ENCODE measurements at regions not wholly inside any gene's neighbourhood (a gene's known extent, or its start where the extent isn't known, plus 50 kb on each side); places are given as distances from the start of the nearest gene placed in this dataset.

DNA sequence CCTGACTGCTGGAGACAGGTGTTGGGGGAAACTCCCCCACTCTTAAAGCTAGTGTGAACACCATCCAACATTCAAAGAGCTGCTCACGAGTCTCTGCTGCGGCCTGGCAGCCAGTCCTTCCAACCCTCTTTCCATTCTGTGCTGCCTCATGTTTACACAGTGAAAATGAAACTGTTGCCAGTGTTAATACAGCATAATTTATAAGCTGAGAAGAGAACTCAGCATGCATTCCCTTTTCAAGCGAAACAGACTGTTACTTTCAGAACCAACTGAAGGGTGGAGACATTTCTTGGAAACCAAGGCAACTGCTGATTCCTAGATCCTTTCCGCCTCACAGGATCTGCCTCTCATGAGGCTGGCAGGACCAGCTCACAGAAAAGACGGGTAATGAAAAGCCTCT lies 533.8 kb upstream of the ID4 start:
- no peaks in the 10 kb centered on the region for H4K20me1 ChIP-seq (ENCODE audit: insufficient read depth)
- H2AFZ ChIP-seq, result no peak overlapping the region
- H3K36me3 ChIP-seq (ENCODE audit: low read depth), result no peaks in the 10 kb centered on the region

GRCh38 chr6:19309661-19310060 lies 527.5 kb upstream of the ID4 start:
- Histone ChIP-seq H3K9me3 (ENCODE audit: insufficient read depth, low read depth) (no peaks in the 10 kb centered on the region; the same call in 1 of the 2 replicates), H3K27me3 (ENCODE audit: insufficient read depth, low read depth) (no peaks in the 10 kb centered on the region)

More for the DNA sequence above, 533.8 kb upstream of the ID4 start:
- DNase-seq, result no peak
- CTCF ChIA-PET, result no interaction called here
- Histone ChIP-seq H3K9me2 (ENCODE audit: insufficient read depth) (no peaks in the 10 kb centered on the region), H3K27me3 (ENCODE audit: insufficient read depth, low read depth) (no peaks in the 10 kb centered on the region), H3K4me1 (replicated peaks; ENCODE audit: insufficient read depth) (peaks cover 23% of the 10 kb centered on the region), H3K9me3 (ENCODE audit: insufficient read depth, low read depth) (no peaks in the 10 kb centered on the region; the same call in 1 of the 2 replicates), H3F3A (ENCODE audit: insufficient read depth, low read depth) (peaks cover 12% of the 10 kb centered on the region), H3K79me2 (ENCODE audit: low read depth) (no peaks in the 10 kb centered on the region), H3K27ac (no peak overlapping the region), H3K4me3 (no peak overlapping the region), H3K4me2 (no peak overlapping the region)
- TF ChIP-seq CTCF (conservative IDR thresholded peaks at IDR 0.05), result no peak
- no peak for TF ChIP-seq EZH2 (IDR thresholded peaks at IDR 0.05; ENCODE audit: low read depth)
- BruUV-seq (replicated peaks), result no TSS peak
- POLR2A ChIA-PET (ENCODE audit: unreplicated experiment), result no interaction called here
- intact Hi-C loops (cut with micrococcal nuclease; ENCODE audit: unreplicated experiment), result no loop called here

GRCh38 chr6:19311786-19312185 lies 525.4 kb upstream of the ID4 start:
- TF ChIP-seq EZH2 (IDR thresholded peaks at IDR 0.05; ENCODE audit: low read depth), result no peak
- no peak overlapping the region for H3K4me2 ChIP-seq
- no peaks in the 10 kb centered on the region for H4K20me1 ChIP-seq (ENCODE audit: insufficient read depth)
- H3K27me3 ChIP-seq (ENCODE audit: insufficient read depth, low read depth), result no peaks in the 10 kb centered on the region
- no peak overlapping the region for H2AFZ ChIP-seq
- ChIA-PET POLR2A (ENCODE audit: unreplicated experiment) (interaction anchor here (0.6 kb wide), 1 partner anchor 12 kb away, joined by 3 read pairs; no protein-coding TSS in a partner anchor), CTCF (no interaction called here)
- H3K9me3 ChIP-seq (ENCODE audit: insufficient read depth, low read depth), result no peaks in the 10 kb centered on the region
- H3K9me2 ChIP-seq (ENCODE audit: insufficient read depth), result no peaks in the 10 kb centered on the region
- H3F3A ChIP-seq (ENCODE audit: insufficient read depth, low read depth), result no peaks in the 10 kb centered on the region
- no peak overlapping the region for H3K27ac ChIP-seq
- intact Hi-C loops (cut with micrococcal nuclease; ENCODE audit: unreplicated experiment), result no loop called here
- no TSS peak for BruUV-seq (replicated peaks)
- no peaks in the 10 kb centered on the region for H3K4me1 ChIP-seq (replicated peaks; ENCODE audit: insufficient read depth)
- H3K36me3 ChIP-seq (ENCODE audit: low read depth), result no peaks in the 10 kb centered on the region
- H3K4me3 ChIP-seq, result no peak overlapping the region
- H3K79me2 ChIP-seq (ENCODE audit: low read depth), result no peaks in the 10 kb centered on the region
- DNase-seq, result no peak

More at GRCh38 chr6:19309661-19310060, 527.5 kb upstream of the ID4 start:
- no peaks in the 10 kb centered on the region for H3K4me1 ChIP-seq (replicated peaks; ENCODE audit: insufficient read depth)
- no peaks in the 10 kb centered on the region for H3K9me2 ChIP-seq (ENCODE audit: insufficient read depth)
- H3K4me2 ChIP-seq, result no peak overlapping the region
- DNase-seq, result no peak
- H4K20me1 ChIP-seq (ENCODE audit: insufficient read depth), result no peaks in the 10 kb centered on the region
- CTCF ChIA-PET, result no interaction called here
- no peak overlapping the region for H3K27ac ChIP-seq
- H3F3A ChIP-seq (ENCODE audit: insufficient read depth, low read depth), result no peaks in the 10 kb centered on the region
- H3K79me2 ChIP-seq (ENCODE audit: low read depth), result no peaks in the 10 kb centered on the region
- no peak overlapping the region for H2AFZ ChIP-seq
- POLR2A ChIA-PET (ENCODE audit: unreplicated experiment), result no interaction called here
- no peak for TF ChIP-seq EZH2 (IDR thresholded peaks at IDR 0.05; ENCODE audit: low read depth)
- TF ChIP-seq CTCF (conservative IDR thresholded peaks at IDR 0.05), result no peak
- H3K4me3 ChIP-seq, result no peak overlapping the region
- no peaks in the 10 kb centered on the region for H3K36me3 ChIP-seq (ENCODE audit: low read depth)
- BruUV-seq (replicated peaks), result no TSS peak
- intact Hi-C loops (cut with micrococcal nuclease; ENCODE audit: unreplicated experiment), result no loop called here

Measured in PC-9 (cell line).